ENCODE measurements at regions not wholly inside any gene's neighbourhood (a gene's known extent, or its start where the extent isn't known, plus 50 kb on each side); places are given as distances from the start of the nearest gene placed in this dataset.

DNA sequence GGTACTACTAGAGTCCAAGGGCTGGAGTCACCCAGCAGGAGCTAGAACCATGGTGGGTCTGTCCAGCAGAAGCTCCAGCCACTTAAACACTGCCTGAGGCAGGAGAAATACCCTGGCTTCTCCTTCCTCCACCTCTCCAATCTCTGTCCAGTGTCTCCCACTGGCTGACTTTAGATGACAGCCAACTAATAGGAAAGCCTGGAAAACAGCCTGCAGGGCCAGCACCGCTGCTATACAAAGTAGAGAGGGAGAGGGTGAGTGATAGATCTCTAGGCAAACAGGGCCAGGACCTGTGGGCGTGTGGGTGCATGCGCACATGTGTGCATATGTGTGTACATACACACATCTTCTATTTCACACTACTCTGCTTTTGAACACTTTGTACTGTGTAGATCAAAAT lies 56.5 kb upstream of the ATP8A1 start:
- TF ChIP-seq EZH2 (IDR thresholded peaks at IDR 0.05), result no peak
- TF ChIP-seq FOXP2 (optimal IDR thresholded peaks at IDR 0.05; ENCODE audit: control extremely low read depth, extremely low read length, insufficient read depth), result no peak
- TF ChIP-seq POLR2AphosphoS5 (IDR thresholded peaks at IDR 0.05; ENCODE audit: borderline replicate concordance, low read depth, low read length), result no peak
